PC-3 (cell line): ENCODE measurements at regions not wholly inside any gene's neighbourhood (a gene's known extent, or its start where the extent isn't known, plus 50 kb on each side); places are given as distances from the start of the nearest gene placed in this dataset.

Experiments
- CTCF ChIP-seq: fragments of 300-600 bp; sonication (generic); conservative IDR thresholded peaks from 2 replicates; pipeline ENCODE4 v1.5.1; 2017; ENCODE audit warnings: antibody characterized with exemption, low read depth, mild to moderate bottlenecking, low read length
- EZH2 ChIP-seq: fragments of 300-600 bp; sonication (generic); IDR thresholded peaks from one replicate; pipeline ENCODE4 v1.6.1; 2017; ENCODE audit warnings: antibody characterized with exemption, mild to moderate bottlenecking, low read length; ENCODE audit not compliant: unreplicated experiment

GRCh38 chr7:42627626-42628025 lies 284.2 kb downstream of the C7orf25 start:
- no peak for TF ChIP-seq EZH2
- no peak for TF ChIP-seq CTCF
